ENCODE measurements at regions not wholly inside any gene's neighbourhood (a gene's known extent, or its start where the extent isn't known, plus 50 kb on each side); places are given as distances from the start of the nearest gene placed in this dataset.

DNA sequence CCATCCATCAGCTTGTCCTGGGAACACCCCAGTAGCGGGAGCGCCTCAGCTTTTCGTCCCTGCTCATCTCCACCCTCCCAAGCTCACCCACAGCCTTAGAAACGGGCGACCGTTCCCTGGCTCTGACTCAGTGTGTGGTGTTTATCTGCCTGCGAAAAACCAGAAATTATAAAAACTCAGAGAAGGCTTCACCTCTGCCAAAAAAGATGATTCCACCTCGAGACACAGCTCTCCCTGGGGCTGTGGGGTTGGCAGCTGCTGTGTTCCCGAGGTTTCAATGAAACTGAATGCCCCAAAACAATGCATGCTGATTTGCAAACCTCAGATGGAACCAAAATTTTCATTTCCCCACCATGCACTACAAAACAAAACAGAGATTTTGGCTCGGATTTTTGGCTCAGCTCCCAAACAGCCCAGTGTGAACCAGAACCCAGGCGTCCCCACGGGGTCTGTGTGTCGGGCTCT, 62.4 kb upstream of the MED9 start:
- in situ Hi-C loops (cut with HindIII; ENCODE audit: extremely low pct_ligation_motif_present, low pct_unique_long_range_greater_than_20kb) (no loop called here), intact Hi-C loops (cut with micrococcal nuclease; ENCODE audit: unreplicated experiment) (no loop called here)
- Histone ChIP-seq H3K79me2 (ENCODE audit: insufficient read depth, low read length) (no peaks in the 10 kb centered on the region), H3K9me3 (ENCODE audit: low read length) (no peaks in the 10 kb centered on the region), H3K4me2 (ENCODE audit: low read depth, low read length) (no peak overlapping the region), H3K9ac (ENCODE audit: insufficient read depth, low read depth, low read length) (no peak overlapping the region), H3K4me3 (replicated peaks in 1 of 3; ENCODE audit: insufficient read depth in 1 of 3, low read depth in 2 of 3, low read length in 3 of 3) (no peak overlapping the region), H2AFZ (ENCODE audit: low read length) (no peak overlapping the region), H3K4me1 (ENCODE audit: insufficient read depth, low read length) (peaks cover 43% of the 10 kb centered on the region), H3K36me3 (replicated peaks in 1 of 2; ENCODE audit: control insufficient read depth in 1 of 2, insufficient read depth in 2 of 2, low read length in 2 of 2) (no peaks in the 10 kb centered on the region), H3K27ac (ENCODE audit: extremely low read length, insufficient read depth, low read length) (no peak overlapping the region), H3K27me3 (ENCODE audit: control insufficient read depth in 1 of 2, insufficient read depth in 2 of 2, low read length in 2 of 2) (no peaks in the 10 kb centered on the region), H4K20me1 (ENCODE audit: insufficient read depth, low read length) (no peaks in the 10 kb centered on the region)
- TF ChIP-seq ZNF670 (CRISPR knock-in tag; IDR thresholded peaks at IDR 0.05; ENCODE audit: borderline replicate concordance) (no peak), ZNF660 (CRISPR knock-in tag; IDR thresholded peaks at IDR 0.05; ENCODE audit: borderline replicate concordance, low read depth) (no peak), ZMYM2 (CRISPR knock-in tag; IDR thresholded peaks at IDR 0.05) (no peak), SP1 (IDR thresholded peaks at IDR 0.05) (no peak), SP1 (CRISPR knock-in tag; IDR thresholded peaks at IDR 0.05) (no peak), RFX3 (CRISPR knock-in tag; IDR thresholded peaks at IDR 0.05) (no peak), GATAD1 (CRISPR knock-in tag; IDR thresholded peaks at IDR 0.05) (no peak), U2AF2 (IDR thresholded peaks at IDR 0.05; ENCODE audit: low read depth, low read length) (no peak), RNF2 (conservative IDR thresholded peaks at IDR 0.05; ENCODE audit: low read depth) (no peak), ESRRA (CRISPR knock-in tag; IDR thresholded peaks at IDR 0.05; ENCODE audit: low read depth) (no peak), ZNF879 (CRISPR knock-in tag; IDR thresholded peaks at IDR 0.05) (no peak), ZNF274 (CRISPR knock-in tag; IDR thresholded peaks at IDR 0.05) (no peak), ZSCAN22 (CRISPR knock-in tag; IDR thresholded peaks at IDR 0.05) (no peak), FOXA3 (CRISPR knock-in tag; IDR thresholded peaks at IDR 0.05) (no peak), ZNF83 (CRISPR knock-in tag; IDR thresholded peaks at IDR 0.05; ENCODE audit: borderline replicate concordance) (no peak), ZNF383 (CRISPR knock-in tag; IDR thresholded peaks at IDR 0.05; ENCODE audit: borderline replicate concordance) (no peak), SAP130 (CRISPR knock-in tag; IDR thresholded peaks at IDR 0.05; ENCODE audit: low read depth) (no peak)
- TF ChIP-seq, protein P1, sequence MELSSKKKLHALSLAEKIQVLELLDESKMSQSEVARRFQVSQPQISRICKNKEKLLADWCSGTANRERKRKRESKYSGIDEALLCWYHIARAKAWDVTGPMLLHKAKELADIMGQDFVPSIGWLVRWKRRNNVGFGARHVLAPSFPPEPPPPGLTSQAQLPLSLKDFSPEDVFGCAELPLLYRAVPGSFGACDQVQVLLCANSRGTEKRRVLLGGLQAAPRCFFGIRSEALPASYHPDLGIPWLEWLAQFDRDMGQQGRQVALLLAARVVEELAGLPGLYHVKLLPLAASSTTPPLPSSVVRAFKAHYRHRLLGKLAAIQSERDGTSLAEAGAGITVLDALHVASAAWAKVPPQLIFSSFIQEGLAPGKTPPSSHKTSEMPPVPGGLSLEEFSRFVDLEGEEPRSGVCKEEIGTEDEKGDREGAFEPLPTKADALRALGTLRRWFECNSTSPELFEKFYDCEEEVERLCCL (CRISPR knock-in tag; IDR thresholded peaks at IDR 0.05; ENCODE audit: borderline replicate concordance), result no peak
- TF ChIP-seq, protein P2, sequence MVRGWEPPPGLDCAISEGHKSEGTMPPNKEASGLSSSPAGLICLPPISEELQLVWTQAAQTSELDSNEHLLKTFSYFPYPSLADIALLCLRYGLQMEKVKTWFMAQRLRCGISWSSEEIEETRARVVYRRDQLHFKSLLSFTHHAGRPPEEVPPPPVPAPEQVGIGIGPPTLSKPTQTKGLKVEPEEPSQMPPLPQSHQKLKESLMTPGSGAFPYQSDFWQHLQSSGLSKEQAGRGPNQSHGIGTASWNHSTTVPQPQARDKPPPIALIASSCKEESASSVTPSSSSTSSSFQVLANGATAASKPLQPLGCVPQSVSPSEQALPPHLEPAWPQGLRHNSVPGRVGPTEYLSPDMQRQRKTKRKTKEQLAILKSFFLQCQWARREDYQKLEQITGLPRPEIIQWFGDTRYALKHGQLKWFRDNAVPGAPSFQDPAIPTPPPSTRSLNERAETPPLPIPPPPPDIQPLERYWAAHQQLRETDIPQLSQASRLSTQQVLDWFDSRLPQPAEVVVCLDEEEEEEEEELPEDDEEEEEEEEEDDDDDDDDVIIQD (CRISPR knock-in tag; IDR thresholded peaks at IDR 0.05; ENCODE audit: low read depth), result no peak
- TF ChIP-seq, protein P3, sequence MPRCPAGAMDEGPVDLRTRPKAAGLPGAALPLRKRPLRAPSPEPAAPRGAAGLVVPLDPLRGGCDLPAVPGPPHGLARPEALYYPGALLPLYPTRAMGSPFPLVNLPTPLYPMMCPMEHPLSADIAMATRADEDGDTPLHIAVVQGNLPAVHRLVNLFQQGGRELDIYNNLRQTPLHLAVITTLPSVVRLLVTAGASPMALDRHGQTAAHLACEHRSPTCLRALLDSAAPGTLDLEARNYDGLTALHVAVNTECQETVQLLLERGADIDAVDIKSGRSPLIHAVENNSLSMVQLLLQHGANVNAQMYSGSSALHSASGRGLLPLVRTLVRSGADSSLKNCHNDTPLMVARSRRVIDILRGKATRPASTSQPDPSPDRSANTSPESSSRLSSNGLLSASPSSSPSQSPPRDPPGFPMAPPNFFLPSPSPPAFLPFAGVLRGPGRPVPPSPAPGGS (CRISPR knock-in tag; IDR thresholded peaks at IDR 0.05), result no peak
- TF ChIP-seq, protein P4, sequence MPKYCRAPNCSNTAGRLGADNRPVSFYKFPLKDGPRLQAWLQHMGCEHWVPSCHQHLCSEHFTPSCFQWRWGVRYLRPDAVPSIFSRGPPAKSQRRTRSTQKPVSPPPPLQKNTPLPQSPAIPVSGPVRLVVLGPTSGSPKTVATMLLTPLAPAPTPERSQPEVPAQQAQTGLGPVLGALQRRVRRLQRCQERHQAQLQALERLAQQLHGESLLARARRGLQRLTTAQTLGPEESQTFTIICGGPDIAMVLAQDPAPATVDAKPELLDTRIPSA (CRISPR knock-in tag; IDR thresholded peaks at IDR 0.05; ENCODE audit: borderline replicate concordance), result no peak
- ChIA-PET CTCF (ENCODE audit: low intra/inter-chr PET ratio, low total read pairs) (no interaction called here), POLR2A (no interaction called here)
- FAIRE-seq, result no peak
- no peak for DNase-seq (ENCODE audit: low spot score)
- BruUV-seq (replicated peaks), result no TSS peak
- 96% methylated on average over 13 of the region's 13 CpGs for WGBS (ENCODE audit: low lambda C conversion rate)
- no peak for ATAC-seq
